Liver (tissue), 8 donors: ENCODE measurements at regions not wholly inside any gene's neighbourhood (a gene's known extent, or its start where the extent isn't known, plus 50 kb on each side); places are given as distances from the start of the nearest gene placed in this dataset.

Experiments
- DNase-seq: peaks from one replicate; pipeline ENCODE4 v3.0.0-alpha.2; 2017; ENCODE audit warnings: low spot score
- H3K27ac ChIP-seq, 2 donors: one replicate each; pipeline ENCODE4 v1.7.0; 2013; ENCODE audit warnings: inconsistent platforms in 2 of 2, low read length in 2 of 2, control low read depth in 1 of 2, low read depth in 1 of 2, mild to moderate bottlenecking in 1 of 2
- H3K27me3 ChIP-seq, 4 donors: one replicate each; pipeline versions ENCODE4 v1.6.1 to v1.7.0; 2013; ENCODE audit warnings: low read length in 3 of 4, inconsistent platforms in 1 of 4, mild to moderate bottlenecking in 1 of 4, moderate library complexity in 1 of 4; ENCODE audit not compliant: control insufficient read depth in 4 of 4, insufficient read depth in 4 of 4
- H3K36me3 ChIP-seq, 4 donors: one replicate each; pipeline versions ENCODE4 v1.6.1 to v1.7.0; 2013; ENCODE audit warnings: low read length in 3 of 4, mild to moderate bottlenecking in 3 of 4, low read depth in 1 of 4, moderate library complexity in 1 of 4; ENCODE audit not compliant: control insufficient read depth in 4 of 4, insufficient read depth in 3 of 4
- H3K4me1 ChIP-seq, 4 donors: one replicate each; pipeline versions ENCODE4 v1.6.1 to v1.7.0; 2013; ENCODE audit warnings: low read length in 3 of 4, mild to moderate bottlenecking in 3 of 4, moderate library complexity in 1 of 4; ENCODE audit not compliant: control insufficient read depth in 4 of 4, insufficient read depth in 4 of 4
- H3K4me3 ChIP-seq, 3 donors: one replicate each; pipeline versions ENCODE4 v1.6.1 to v1.7.0; 2013; ENCODE audit warnings: low read length in 3 of 3, control low read depth in 1 of 3, low read depth in 1 of 3, mild to moderate bottlenecking in 1 of 3
- H3K9ac ChIP-seq, 2 donors: one replicate each; pipeline ENCODE4 v1.7.0; 2013; ENCODE audit warnings: low read length in 2 of 2, mild to moderate bottlenecking in 2 of 2, moderate library complexity in 2 of 2, control low read depth in 1 of 2, low read depth in 1 of 2
- H3K9me3 ChIP-seq, 4 donors: one replicate each; pipeline versions ENCODE4 v1.6.1 to v1.7.0; 2013; ENCODE audit warnings: low read length in 3 of 4; ENCODE audit not compliant: control insufficient read depth in 4 of 4
- CTCF ChIP-seq: fragments of 150-350 bp; IDR thresholded peaks from 2 replicates; pipeline ENCODE4 v1.5.1; 2017; ENCODE audit warnings: improper control_type of control experiment, low read depth, low read length; ENCODE audit not compliant: missing input control
- EGR1 ChIP-seq, 2 donors: IDR thresholded peaks; 2 replicates each; pipeline ENCODE4 v1.6.1; 2016 to 2018; ENCODE audit warnings: antibody characterized with exemption in 2 of 2, low read depth in 2 of 2
- FOXA1 ChIP-seq: IDR thresholded peaks from 2 replicates; pipeline ENCODE4 v1.6.1; 2016; ENCODE audit warnings: antibody characterized with exemption
- FOXA2 ChIP-seq: IDR thresholded peaks from 2 replicates; pipeline ENCODE4 v1.6.1; 2016; ENCODE audit warnings: antibody characterized with exemption
- GABPA ChIP-seq, 2 donors: IDR thresholded peaks in 1 of 2; conservative IDR thresholded peaks in 1 of 2; 2 replicates each; pipeline ENCODE4 v1.6.1; 2016; ENCODE audit warnings: antibody characterized with exemption in 2 of 2, mild to moderate bottlenecking in 1 of 2, moderate library complexity in 1 of 2
- HNF4A ChIP-seq, 2 donors: conservative IDR thresholded peaks; 2 replicates each; pipeline ENCODE4 v1.6.1; 2016; ENCODE audit warnings: antibody characterized with exemption in 2 of 2, mild to moderate bottlenecking in 2 of 2
- JUND ChIP-seq, 2 donors: IDR thresholded peaks; 2 replicates each; pipeline ENCODE4 v1.6.1; 2016; ENCODE audit warnings: antibody characterized with exemption in 2 of 2
- MAX ChIP-seq: IDR thresholded peaks from 2 replicates; pipeline ENCODE4 v1.6.1; 2016; ENCODE audit warnings: antibody characterized with exemption
- NR2F2 ChIP-seq: IDR thresholded peaks from 2 replicates; pipeline ENCODE4 v1.6.1; 2016; ENCODE audit warnings: antibody characterized with exemption
- RAD21 ChIP-seq, 2 donors: IDR thresholded peaks; 2 replicates each; pipeline ENCODE4 v1.6.1; 2016; ENCODE audit warnings: antibody characterized with exemption in 2 of 2, mild to moderate bottlenecking in 2 of 2
- RXRA ChIP-seq, 2 donors: IDR thresholded peaks; 2 replicates each; pipeline ENCODE4 v1.6.1; 2017 to 2018; ENCODE audit warnings: antibody characterized with exemption in 2 of 2, mild to moderate bottlenecking in 1 of 2
- SP1 ChIP-seq: IDR thresholded peaks from 2 replicates; pipeline ENCODE4 v1.6.1; 2018; ENCODE audit warnings: antibody characterized with exemption, mild to moderate bottlenecking
- TAF1 ChIP-seq: conservative IDR thresholded peaks from 2 replicates; pipeline ENCODE4 v1.6.1; 2016; ENCODE audit warnings: antibody characterized with exemption, mild to moderate bottlenecking
- YY1 ChIP-seq: IDR thresholded peaks from 2 replicates; pipeline ENCODE4 v1.6.1; 2016; ENCODE audit warnings: antibody characterized with exemption, mild to moderate bottlenecking
- ZBTB33 ChIP-seq: IDR thresholded peaks from 2 replicates; pipeline ENCODE4 v1.6.1; 2016; ENCODE audit warnings: antibody characterized with exemption
- WGBS: extraction: QIAGEN DNeasy Blood & Tissue Kit; methylation state at CpG from one replicate; pipeline ENCODE4 v1.1.7; 2013; 5-methylcytosine and 5-hydroxymethylcytosine counted together
- TF ChIP-seq, protein P1 (sequence below): IDR thresholded peaks from 2 replicates; pipeline ENCODE4 v1.6.1; 2016; ENCODE audit warnings: antibody characterized with exemption
- TF ChIP-seq, protein P2 (sequence below): IDR thresholded peaks from 2 replicates; pipeline ENCODE4 v1.6.1; 2016; ENCODE audit warnings: antibody characterized with exemption, mild to moderate bottlenecking
- donor health status: healthy.
- donor health status: healthy.
- donor health status: healthy.
- donor health status: healthy.
- donor health status: healthy.

GRCh38 chr2:134181219-134181618, 72.7 kb upstream of the MGAT5 start:
- no peaks in the 10 kb centered on the region for H3K36me3 ChIP-seq
- TF ChIP-seq MAX (no peak), RXRA (IDR thresholded peaks at IDR 0.05) (no peak), YY1 (no peak), SP1 (no peak), ZBTB33 (no peak), EGR1 (IDR thresholded peaks at IDR 0.05; ENCODE audit: low read depth in 2 of 2) (no peak)
- TF ChIP-seq, protein P1, sequence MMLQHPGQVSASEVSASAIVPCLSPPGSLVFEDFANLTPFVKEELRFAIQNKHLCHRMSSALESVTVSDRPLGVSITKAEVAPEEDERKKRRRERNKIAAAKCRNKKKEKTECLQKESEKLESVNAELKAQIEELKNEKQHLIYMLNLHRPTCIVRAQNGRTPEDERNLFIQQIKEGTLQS, result no peak
- no peak overlapping the region for H3K9ac ChIP-seq
- H3K4me3 ChIP-seq, result no peak overlapping the region
- H3K27me3 ChIP-seq, result no peaks in the 10 kb centered on the region
- 84% methylated on average over 5 of the region's 5 CpGs for WGBS
- H3K27ac ChIP-seq, result no peak overlapping the region
- no peaks in the 10 kb centered on the region for H3K9me3 ChIP-seq
- no peaks in the 10 kb centered on the region for H3K4me1 ChIP-seq
- DNase-seq, result no peak

- peaks cover 0 to 2% (median 0%) of the 10 kb centered on the region in 4 donors for H3K4me1 ChIP-seq
- H3K27me3 ChIP-seq, result no peaks in the 10 kb centered on the region
- no peak overlapping the region for H3K9ac ChIP-seq
- TF ChIP-seq, protein P1, result no peak
- TF ChIP-seq MAX, result no peak
- TF ChIP-seq RAD21 (IDR thresholded peaks at IDR 0.05), result no peak
- no peak for TF ChIP-seq SP1
- no peak for TF ChIP-seq FOXA1
- TF ChIP-seq HNF4A (conservative IDR thresholded peaks at IDR 0.05), result no peak
- no peak for TF ChIP-seq YY1
- TF ChIP-seq CTCF, result no peak
- TF ChIP-seq EGR1 (IDR thresholded peaks at IDR 0.05; ENCODE audit: low read depth in 2 of 2), result no peak
- TF ChIP-seq GABPA (IDR thresholded peaks at IDR 0.05 in 1 of 2, conservative IDR thresholded peaks at IDR 0.05 in 1 of 2), result no peak
- TF ChIP-seq RXRA (IDR thresholded peaks at IDR 0.05), result no peak
- TF ChIP-seq NR2F2, result no peak
- TF ChIP-seq, protein P2, sequence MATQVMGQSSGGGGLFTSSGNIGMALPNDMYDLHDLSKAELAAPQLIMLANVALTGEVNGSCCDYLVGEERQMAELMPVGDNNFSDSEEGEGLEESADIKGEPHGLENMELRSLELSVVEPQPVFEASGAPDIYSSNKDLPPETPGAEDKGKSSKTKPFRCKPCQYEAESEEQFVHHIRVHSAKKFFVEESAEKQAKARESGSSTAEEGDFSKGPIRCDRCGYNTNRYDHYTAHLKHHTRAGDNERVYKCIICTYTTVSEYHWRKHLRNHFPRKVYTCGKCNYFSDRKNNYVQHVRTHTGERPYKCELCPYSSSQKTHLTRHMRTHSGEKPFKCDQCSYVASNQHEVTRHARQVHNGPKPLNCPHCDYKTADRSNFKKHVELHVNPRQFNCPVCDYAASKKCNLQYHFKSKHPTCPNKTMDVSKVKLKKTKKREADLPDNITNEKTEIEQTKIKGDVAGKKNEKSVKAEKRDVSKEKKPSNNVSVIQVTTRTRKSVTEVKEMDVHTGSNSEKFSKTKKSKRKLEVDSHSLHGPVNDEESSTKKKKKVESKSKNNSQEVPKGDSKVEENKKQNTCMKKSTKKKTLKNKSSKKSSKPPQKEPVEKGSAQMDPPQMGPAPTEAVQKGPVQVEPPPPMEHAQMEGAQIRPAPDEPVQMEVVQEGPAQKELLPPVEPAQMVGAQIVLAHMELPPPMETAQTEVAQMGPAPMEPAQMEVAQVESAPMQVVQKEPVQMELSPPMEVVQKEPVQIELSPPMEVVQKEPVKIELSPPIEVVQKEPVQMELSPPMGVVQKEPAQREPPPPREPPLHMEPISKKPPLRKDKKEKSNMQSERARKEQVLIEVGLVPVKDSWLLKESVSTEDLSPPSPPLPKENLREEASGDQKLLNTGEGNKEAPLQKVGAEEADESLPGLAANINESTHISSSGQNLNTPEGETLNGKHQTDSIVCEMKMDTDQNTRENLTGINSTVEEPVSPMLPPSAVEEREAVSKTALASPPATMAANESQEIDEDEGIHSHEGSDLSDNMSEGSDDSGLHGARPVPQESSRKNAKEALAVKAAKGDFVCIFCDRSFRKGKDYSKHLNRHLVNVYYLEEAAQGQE, result no peak
- no peak for TF ChIP-seq FOXA2
- TF ChIP-seq TAF1, result no peak
- no peak for TF ChIP-seq JUND (IDR thresholded peaks at IDR 0.05)
- no peak for TF ChIP-seq ZBTB33
- no peaks in the 10 kb centered on the region for H3K36me3 ChIP-seq
- no peak overlapping the region for H3K4me3 ChIP-seq
- no peak overlapping the region for H3K27ac ChIP-seq
- H3K9me3 ChIP-seq, result no peaks in the 10 kb centered on the region
- DNase-seq, result no peak
- 93% methylated on average over 9 of the region's 9 CpGs for WGBS
Measured at GRCh38 chr2:134183679-134184078, 70.2 kb upstream of the MGAT5 start.
